Lower leg skin (tissue), 4 donors: ENCODE measurements at regions not wholly inside any gene's neighbourhood (a gene's known extent, or its start where the extent isn't known, plus 50 kb on each side); places are given as distances from the start of the nearest gene placed in this dataset.

Experiments
- DNase-seq, 2 donors: peaks; one replicate each; pipeline ENCODE4 v3.0.0-alpha.2; 2019; ENCODE audit warnings: low spot score in 2 of 2
- H3K4me3 ChIP-seq: fragments of 200-600 bp; sonication (generic); 2 replicates; pipeline ENCODE4 v1.5.1; 2017; ENCODE audit warnings: mild to moderate bottlenecking, low read depth; ENCODE audit not compliant: poor library complexity, severe bottlenecking
- CTCF ChIP-seq, 3 donors: fragments of 450-650 bp; IDR thresholded peaks; one replicate each; pipeline ENCODE4 v1.5.1; 2016; ENCODE audit warnings: antibody characterized with exemption in 3 of 3, mild to moderate bottlenecking in 3 of 3, moderate library complexity in 2 of 3
- POLR2A ChIP-seq, 2 donors: fragments of 450-650 bp; IDR thresholded peaks; one replicate each; pipeline ENCODE4 v1.6.1; 2016 to 2017; ENCODE audit warnings: antibody characterized with exemption in 2 of 2, mild to moderate bottlenecking in 1 of 2, moderate library complexity in 1 of 2
- WGBS, 2 donors: methylation state at CpG; one replicate each; pipeline ENCODE4 v1.1.5; 2018; 5-methylcytosine and 5-hydroxymethylcytosine counted together
- intact Hi-C: fragments of 100-400 bp; cut with DNase I; formaldehyde crosslinking; loops from one replicate; pipeline ENCODE4 v1.15.0; 2023; ENCODE audit warnings: low total_unique reads

- WGBS, 2 donors, result 83 to 91% methylated on average over 1 of the region's 1 CpG
- DNase-seq, result peak in 1 of 2 donors; percentile 25
Measured at GRCh38 chr4:183384516-183384915, 59.9 kb upstream of the CDKN2AIP start.

GRCh38 chr4:183384983-183385382 is 59.5 kb upstream of the CDKN2AIP start:
- TF ChIP-seq POLR2A (IDR thresholded peaks at IDR 0.05) (no peak), CTCF (IDR thresholded peaks at IDR 0.05) (no peak)
- WGBS, 2 donors, result 80 to 81% methylated on average over 7 of the region's 7 CpGs
- peak in 1 of 2 donors; percentile 29 for DNase-seq

More at GRCh38 chr4:183384516-183384915, 59.9 kb upstream of the CDKN2AIP start:
- intact Hi-C loops, result no loop called here
- no peak overlapping the region for H3K4me3 ChIP-seq
- no peak for TF ChIP-seq CTCF (IDR thresholded peaks at IDR 0.05)
- no peak for TF ChIP-seq POLR2A (IDR thresholded peaks at IDR 0.05)

GRCh38 chr4:183388021-183388420 is 56.4 kb upstream of the CDKN2AIP start:
- 81 to 84% methylated on average over 7 of the region's 7 CpGs for WGBS, 2 donors
- intact Hi-C loops, result no loop called here
- no peak overlapping the region for H3K4me3 ChIP-seq
- DNase-seq, result no peak
- TF ChIP-seq CTCF (IDR thresholded peaks at IDR 0.05) (no peak), POLR2A (IDR thresholded peaks at IDR 0.05) (no peak)

More at GRCh38 chr4:183384983-183385382, 59.5 kb upstream of the CDKN2AIP start:
- H3K4me3 ChIP-seq, result no peak overlapping the region
- intact Hi-C loops, result no loop called here

- 65 to 72% methylated on average over 6 of the region's 6 CpGs for WGBS, 2 donors
- intact Hi-C loops, result no loop called here
- TF ChIP-seq CTCF (IDR thresholded peaks at IDR 0.05), result no peak
Measured at GRCh38 chr4:183388777-183389176, 55.7 kb upstream of the CDKN2AIP start.

GRCh38 chr4:183390374-183390773 is 54.1 kb upstream of the CDKN2AIP start:
- TF ChIP-seq CTCF (IDR thresholded peaks at IDR 0.05), result no peak
- no peak for TF ChIP-seq POLR2A (IDR thresholded peaks at IDR 0.05)
- 67 to 80% methylated on average over 5 of the region's 5 CpGs for WGBS, 2 donors
- no peak overlapping the region for H3K4me3 ChIP-seq
- intact Hi-C loops, result no loop called here
- no peak for DNase-seq

More at GRCh38 chr4:183388777-183389176, 55.7 kb upstream of the CDKN2AIP start:
- DNase-seq, result no peak
- H3K4me3 ChIP-seq, result no peak overlapping the region

- no peak for DNase-seq
- intact Hi-C loops, result no loop called here
- no peak overlapping the region for H3K4me3 ChIP-seq
- WGBS, 2 donors, result 57 to 58% methylated on average over 3 of the region's 3 CpGs
- no peak for TF ChIP-seq CTCF (IDR thresholded peaks at IDR 0.05)
- no peak for TF ChIP-seq POLR2A (IDR thresholded peaks at IDR 0.05)
Measured at GRCh38 chr4:183391204-183391603, 53.2 kb upstream of the CDKN2AIP start.
